Fibroblast of skin of left biceps (primary cell): ENCODE measurements at regions not wholly inside any gene's neighbourhood (a gene's known extent, or its start where the extent isn't known, plus 50 kb on each side); places are given as distances from the start of the nearest gene placed in this dataset.

Source experiments
- DNase-seq, 2 experiments: peaks; one replicate each; pipeline ENCODE4 v3.0.0-alpha.2; 2013; ENCODE audit warnings: low read depth in 2 of 2

- no peak for DNase-seq
Measured at GRCh38 chr5:119789406-119790117, 160.2 kb downstream of the FAM170A start.

- DNase-seq, result no peak
Measured at GRCh38 chr5:119792161-119792799, 162.9 kb downstream of the FAM170A start.

- no peak for DNase-seq
Measured at GRCh38 chr5:119795768-119796167, 166.4 kb downstream of the FAM170A start.

GRCh38 chr5:119801570-119801969, 172.2 kb downstream of the FAM170A start:
- DNase-seq, result no peak

- DNase-seq, result no peak
Measured at GRCh38 chr5:119808024-119808423, 178.7 kb downstream of the FAM170A start.

- no peak for DNase-seq
Measured at GRCh38 chr5:119808474-119808873, 179.1 kb downstream of the FAM170A start.

- DNase-seq, result no peak
Measured at GRCh38 chr5:119810217-119810616, 180.9 kb downstream of the FAM170A start.

- DNase-seq, result no peak
Measured at GRCh38 chr5:119811458-119811857, 182.1 kb downstream of the FAM170A start.

GRCh38 chr5:119814655-119815054, 185.3 kb downstream of the FAM170A start:
- DNase-seq, result no peak

- no peak for DNase-seq
Measured at GRCh38 chr5:119816055-119816454, 186.7 kb downstream of the FAM170A start.

- no peak for DNase-seq
Measured at GRCh38 chr5:119820016-119820415, 190.7 kb downstream of the FAM170A start.

GRCh38 chr5:119820608-119821007, 191.2 kb downstream of the FAM170A start:
- DNase-seq, result no peak

GRCh38 chr5:119828541-119828940, 199.2 kb downstream of the FAM170A start:
- DNase-seq, result no peak

- DNase-seq, result no peak
Measured at GRCh38 chr5:119829341-119829740, 200.0 kb downstream of the FAM170A start.

- no peak for DNase-seq
Measured at GRCh38 chr5:119833176-119833575, 203.8 kb downstream of the FAM170A start.

- DNase-seq, result no peak
Measured at GRCh38 chr5:119840175-119840574, 210.8 kb downstream of the FAM170A start.

GRCh38 chr5:119852140-119852539, 222.8 kb downstream of the FAM170A start:
- no peak for DNase-seq

- no peak for DNase-seq
Measured at GRCh38 chr5:119860463-119860862, 231.1 kb downstream of the FAM170A start.

GRCh38 chr5:119862619-119863018, 233.3 kb downstream of the FAM170A start:
- no peak for DNase-seq

- no peak for DNase-seq
Measured at GRCh38 chr5:119864286-119864685, 234.9 kb downstream of the FAM170A start.

- no peak for DNase-seq
Measured at GRCh38 chr5:119873611-119874010, 244.3 kb downstream of the FAM170A start.

- no peak for DNase-seq
Measured at GRCh38 chr5:119876522-119876921, 247.2 kb downstream of the FAM170A start.

GRCh38 chr5:119878712-119879111, 249.4 kb downstream of the FAM170A start:
- no peak for DNase-seq

- DNase-seq, result no peak
Measured at GRCh38 chr5:119879446-119879845, 250.1 kb downstream of the FAM170A start.
